UCSD-AML1 (cell line): ENCODE measurements at regions not wholly inside any gene's neighbourhood (a gene's known extent, or its start where the extent isn't known, plus 50 kb on each side); places are given as distances from the start of the nearest gene placed in this dataset.

ENCODE experiments used
- DNase-seq: peaks from one replicate; lab custom pipeline; 2025; ENCODE audit not compliant: unreplicated experiment; lab: John Stamatoyannopoulos, UW

DNA sequence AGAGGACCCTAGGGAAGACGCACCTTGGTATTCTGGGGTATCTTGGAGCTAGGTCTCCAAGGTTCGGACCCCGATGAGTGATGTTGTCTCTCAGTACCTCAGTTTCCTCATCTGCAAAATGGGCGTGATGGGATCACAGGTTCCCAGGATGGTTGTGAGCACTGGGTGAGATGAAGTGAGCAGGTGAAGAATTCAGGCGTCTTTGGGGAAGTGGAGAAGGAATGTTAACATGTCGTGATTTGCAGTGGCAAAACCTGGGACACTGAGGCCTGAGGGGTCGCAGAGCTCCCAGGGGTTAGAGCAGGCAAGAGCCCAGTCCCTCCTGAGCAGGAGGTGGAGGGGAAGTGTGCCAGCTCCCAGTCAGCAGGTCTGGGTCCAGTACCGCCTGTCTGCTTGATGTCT is 215.1 kb upstream of the GSE1 start:
- no peak for DNase-seq

- no peak for DNase-seq
These were observed 214.2 kb upstream of the GSE1 start for GRCh38 chr16:85398688-85399582.

- DNase-seq = no peak
These were observed 213.4 kb upstream of the GSE1 start for GRCh38 chr16:85399583-85400284.

DNA sequence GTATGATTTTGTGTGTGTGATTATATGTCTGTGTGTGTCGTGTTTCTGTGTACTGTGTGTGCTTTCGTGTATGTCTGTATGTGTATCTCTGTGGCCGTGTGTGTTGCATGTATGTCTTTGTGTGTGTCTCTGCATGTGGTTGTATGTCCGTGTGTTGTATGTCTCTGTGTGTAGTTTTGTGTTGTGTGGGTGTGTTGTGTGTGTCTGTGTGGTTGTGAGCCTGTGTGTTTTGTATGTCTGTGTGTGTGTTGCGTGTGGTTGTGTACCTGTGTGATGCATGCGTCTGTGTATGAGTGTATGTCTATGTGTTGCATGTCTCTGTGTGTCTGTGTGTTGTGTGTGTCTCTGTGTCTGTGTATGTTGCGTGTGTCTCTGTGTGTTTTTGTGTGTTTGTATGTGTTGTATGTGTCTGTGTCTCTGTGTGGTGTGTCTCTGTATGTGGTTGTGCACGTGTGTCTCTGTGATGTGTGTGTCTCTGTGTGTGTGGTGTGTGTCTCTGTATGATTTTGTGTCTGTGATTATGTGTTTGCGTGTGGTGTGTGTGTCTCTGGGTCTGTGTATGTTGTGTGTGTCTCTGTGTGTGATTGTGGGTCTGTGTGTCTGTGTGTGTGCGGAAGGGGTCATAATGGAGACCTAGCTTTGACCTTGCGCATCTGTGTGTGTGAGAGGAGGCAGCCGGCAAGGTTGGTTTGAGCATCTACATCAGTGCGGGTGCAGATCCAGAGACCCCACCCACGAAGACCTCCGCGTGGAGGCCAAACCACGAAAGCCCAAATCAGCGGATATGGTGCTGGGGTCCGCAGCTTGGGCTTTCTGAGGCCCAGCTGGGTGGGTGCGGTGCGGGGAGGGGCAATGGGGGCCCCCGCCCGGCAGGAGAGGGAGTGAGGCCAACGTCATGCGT is 212.6 kb upstream of the GSE1 start:
- no peak for DNase-seq

DNA sequence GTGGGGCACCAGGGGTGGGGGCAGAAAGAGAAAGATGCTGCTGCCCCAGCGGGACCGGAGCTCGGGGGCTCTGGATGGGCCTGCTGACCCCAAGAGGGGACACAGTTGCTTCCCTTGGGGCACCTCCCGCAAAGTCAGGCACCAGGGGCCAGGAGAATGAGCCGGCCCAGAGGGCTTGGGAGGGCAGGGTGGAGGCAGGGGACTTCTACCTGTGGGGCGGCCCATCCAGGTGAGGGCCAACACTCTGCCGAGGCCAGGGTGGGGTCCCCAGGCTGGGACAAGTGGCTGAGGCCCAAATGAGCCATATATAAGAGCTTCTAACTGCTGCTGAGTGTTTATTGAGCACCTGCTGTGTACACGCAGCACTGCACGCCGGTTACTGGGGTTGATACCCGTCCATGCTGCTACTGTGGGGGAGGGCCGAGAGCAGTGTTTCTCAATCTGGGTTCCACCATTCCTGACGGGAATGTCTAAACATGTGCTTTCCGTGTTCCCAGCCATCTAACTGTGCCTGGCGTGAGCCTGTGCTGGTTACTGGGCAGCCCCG is 211.7 kb upstream of the GSE1 start:
- no peak for DNase-seq

GRCh38 chr16:85401917-85402766 is 211.0 kb upstream of the GSE1 start:
- DNase-seq = no peak

DNA sequence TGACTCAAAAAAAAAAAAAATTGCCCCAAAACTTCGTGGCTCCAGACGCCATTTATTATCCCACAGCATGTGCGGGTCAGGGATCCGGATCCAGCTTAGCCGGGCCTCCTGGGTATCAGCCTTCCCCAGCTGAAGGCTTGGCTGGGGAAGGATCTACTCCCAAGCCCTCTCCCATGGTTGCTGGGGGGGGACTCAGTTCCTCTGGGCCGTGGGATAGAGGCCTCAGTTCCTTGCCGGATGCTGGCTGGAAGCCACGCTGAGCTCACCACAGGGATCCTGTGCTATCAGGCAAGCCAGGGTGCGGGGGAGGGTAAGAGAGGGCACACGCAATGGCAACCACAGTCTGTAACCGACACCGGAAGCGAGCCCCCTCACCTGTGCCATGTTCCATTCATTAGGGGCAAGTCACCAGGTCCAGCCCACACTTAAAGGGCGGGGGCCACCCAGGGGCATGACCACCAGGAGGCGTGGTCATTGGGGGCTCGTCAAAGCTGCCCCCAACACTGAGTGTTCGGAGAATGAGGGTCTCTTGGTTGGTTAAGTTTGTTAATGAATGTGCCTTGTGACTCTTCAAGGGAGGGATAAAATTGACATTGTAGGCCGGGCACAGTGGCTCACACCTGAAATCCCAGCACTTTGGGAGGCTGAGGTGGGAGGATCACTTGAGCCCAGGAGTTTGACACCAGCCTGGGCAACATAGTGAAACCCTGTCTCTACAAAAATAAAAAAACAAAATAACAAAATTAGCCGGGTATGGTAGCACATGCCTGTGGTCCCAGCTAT is 210.0 kb upstream of the GSE1 start:
- DNase-seq = peak; percentile 85

DNA sequence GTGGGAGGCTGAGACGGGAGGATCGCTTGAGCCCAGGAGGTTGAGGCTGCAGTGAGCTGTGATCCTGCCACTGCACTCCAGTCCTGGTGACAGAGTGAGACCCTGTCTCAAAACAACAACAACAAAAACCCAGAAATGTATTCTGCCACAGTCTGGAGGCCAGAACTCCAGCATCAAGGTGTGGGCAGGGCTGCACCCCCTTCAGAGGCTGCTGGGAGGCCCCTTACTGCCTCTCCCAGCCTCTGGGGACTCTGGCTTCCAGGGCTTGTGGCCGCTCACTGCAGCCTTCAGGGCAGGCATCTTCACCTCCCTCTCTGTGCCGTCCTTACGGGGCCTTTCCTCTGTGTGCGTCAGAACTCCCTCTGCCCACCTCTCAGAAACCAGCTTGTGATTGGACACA is 209.4 kb upstream of the GSE1 start:
- no peak for DNase-seq

DNA sequence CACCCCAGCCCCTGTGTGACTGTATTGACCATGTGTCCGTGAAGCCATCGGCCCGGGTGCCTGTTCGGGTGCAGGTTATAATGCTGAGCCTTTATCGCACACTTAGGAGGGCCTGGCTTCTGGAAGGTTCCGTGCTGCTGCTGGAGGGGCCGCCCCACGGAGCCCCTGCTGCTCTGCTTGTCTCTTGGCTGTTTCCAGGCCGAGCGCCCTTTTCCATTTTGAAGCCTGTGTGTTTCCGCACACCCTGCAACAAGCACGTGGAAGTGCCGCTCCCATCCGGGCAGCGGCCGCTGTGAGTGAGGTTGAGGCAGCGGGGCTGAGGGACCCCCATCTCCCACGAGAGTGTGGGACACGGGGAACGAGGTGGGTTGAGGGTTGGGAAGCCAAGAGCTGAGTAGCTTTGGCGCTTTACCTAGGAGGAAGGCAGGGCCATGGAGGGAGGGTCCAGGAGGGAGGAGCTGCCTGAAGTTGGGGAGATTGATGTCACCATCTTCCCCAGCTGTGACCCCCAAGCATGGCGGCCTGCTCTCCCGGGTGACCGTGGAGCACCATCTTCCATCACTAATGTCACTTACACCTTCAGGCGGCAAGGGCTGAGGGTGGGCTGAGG is 200.1 kb upstream of the GSE1 start:
- DNase-seq = no peak

- DNase-seq = no peak
These were observed 199.1 kb upstream of the GSE1 start for GRCh38 chr16:85413691-85414663.

GRCh38 chr16:85415196-85416090 is 197.7 kb upstream of the GSE1 start:
- no peak for DNase-seq

DNA sequence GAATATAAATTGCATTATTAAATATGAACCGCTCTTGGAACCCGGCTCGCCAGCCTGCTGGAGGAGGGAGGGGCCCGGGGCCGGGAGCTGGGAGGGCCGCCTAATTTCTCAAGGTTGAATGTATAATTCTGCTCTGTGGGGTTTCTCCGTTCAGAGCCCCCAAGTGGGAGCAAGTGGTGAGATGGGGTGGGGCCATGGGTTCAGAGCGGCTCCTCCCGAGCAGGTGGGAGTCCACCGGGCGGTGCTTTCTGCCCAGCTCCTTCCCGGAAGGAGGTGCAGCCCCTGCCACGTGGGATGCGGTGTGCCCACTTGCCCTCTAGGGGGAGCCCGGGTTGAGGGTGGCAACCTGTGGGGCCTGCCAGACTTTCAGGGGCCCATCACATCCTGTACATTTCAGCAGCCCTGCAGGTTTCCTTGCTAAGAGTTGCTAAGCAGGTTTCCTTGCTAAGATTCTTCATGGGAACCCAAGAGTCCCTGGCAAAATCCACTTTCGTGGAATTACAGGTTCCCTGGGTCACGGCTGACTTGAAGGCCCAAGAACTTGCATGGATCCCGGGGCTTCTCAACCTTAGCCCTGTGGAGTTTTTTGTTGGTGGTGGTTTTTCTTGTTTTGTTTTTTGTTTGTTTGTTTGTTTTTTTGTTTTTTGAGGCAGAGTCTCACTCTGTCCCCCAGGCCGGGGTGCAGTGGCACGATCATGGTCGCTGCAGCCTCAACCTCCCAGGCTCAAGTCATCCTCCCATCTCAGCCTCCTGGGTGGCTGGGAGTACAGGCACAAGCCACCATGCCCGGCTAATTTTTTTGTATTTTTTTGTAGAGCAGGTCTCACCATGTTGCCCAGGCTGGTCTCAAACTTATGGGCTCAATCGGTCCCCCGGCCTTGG is 196.7 kb upstream of the GSE1 start:
- DNase-seq = peak; percentile 86

DNA sequence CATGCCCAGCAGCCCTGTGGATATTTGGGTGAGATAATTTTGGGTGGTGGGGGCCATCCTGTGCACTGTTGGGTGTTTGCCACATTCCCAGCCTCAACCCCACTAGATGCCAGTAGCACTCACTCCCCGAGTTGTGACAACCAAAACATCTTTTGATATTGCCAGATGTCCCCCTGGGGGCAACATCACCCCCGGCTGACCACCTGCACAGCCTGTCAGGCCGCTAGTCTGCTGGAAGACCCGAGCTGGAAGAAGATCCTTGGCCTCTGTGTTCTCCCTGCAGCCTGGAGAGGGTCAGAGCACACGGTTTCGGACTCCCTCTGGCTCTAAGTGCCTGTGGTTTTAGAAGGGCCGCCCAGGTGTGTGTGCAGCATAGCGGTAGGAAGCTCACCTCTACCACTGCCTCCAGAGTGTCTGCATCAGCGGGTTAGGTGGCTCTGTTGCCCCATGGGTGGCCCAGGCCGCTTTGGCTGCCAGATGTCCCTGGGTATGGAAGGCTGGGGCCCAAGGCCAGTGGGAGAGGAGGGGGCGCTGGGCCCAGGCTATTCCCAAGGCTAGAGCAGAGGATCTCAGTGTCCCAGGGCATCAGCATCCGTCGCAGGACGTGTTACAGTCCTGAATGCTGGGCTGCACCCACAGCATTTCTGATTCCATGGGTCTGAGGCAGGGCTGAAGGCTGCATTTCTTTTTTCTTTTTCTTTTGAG is 195.8 kb upstream of the GSE1 start:
- no peak for DNase-seq

GRCh38 chr16:85418978-85419491 is 194.1 kb upstream of the GSE1 start:
- DNase-seq = no peak
